ENCODE measurements at regions not wholly inside any gene's neighbourhood (a gene's known extent, or its start where the extent isn't known, plus 50 kb on each side); places are given as distances from the start of the nearest gene placed in this dataset.
A peak's percentile ranks its signal among the peaks of the same experiment; 100 is the strongest.

- TF ChIP-seq, protein P1, sequence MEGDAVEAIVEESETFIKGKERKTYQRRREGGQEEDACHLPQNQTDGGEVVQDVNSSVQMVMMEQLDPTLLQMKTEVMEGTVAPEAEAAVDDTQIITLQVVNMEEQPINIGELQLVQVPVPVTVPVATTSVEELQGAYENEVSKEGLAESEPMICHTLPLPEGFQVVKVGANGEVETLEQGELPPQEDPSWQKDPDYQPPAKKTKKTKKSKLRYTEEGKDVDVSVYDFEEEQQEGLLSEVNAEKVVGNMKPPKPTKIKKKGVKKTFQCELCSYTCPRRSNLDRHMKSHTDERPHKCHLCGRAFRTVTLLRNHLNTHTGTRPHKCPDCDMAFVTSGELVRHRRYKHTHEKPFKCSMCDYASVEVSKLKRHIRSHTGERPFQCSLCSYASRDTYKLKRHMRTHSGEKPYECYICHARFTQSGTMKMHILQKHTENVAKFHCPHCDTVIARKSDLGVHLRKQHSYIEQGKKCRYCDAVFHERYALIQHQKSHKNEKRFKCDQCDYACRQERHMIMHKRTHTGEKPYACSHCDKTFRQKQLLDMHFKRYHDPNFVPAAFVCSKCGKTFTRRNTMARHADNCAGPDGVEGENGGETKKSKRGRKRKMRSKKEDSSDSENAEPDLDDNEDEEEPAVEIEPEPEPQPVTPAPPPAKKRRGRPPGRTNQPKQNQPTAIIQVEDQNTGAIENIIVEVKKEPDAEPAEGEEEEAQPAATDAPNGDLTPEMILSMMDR (IDR thresholded peaks at IDR 0.05; ENCODE audit: insufficient read depth, low read length, missing control alignments) = no peak
- no peak for DNase-seq (ENCODE audit: low read depth, low spot score)
- CTCF ChIA-PET = no interaction called here
- no peak overlapping the region for H3K4me3 ChIP-seq (ENCODE audit: low read depth, low read length)
- POLR2A ChIA-PET = no interaction called here
These were observed 255.3 kb upstream of the UBE2E2 start for GRCh38 chr3:22947851-22948250.

GRCh38 chr3:22951910-22952309 is 251.2 kb upstream of the UBE2E2 start:
- CTCF ChIA-PET = no interaction called here

GRCh38 chr3:22952860-22953259 is 250.3 kb upstream of the UBE2E2 start:
- DNase-seq (ENCODE audit: low read depth, low spot score) = no peak
- TF ChIP-seq, protein P1 (IDR thresholded peaks at IDR 0.05; ENCODE audit: insufficient read depth, low read length, missing control alignments) = no peak
- H3K4me3 ChIP-seq (ENCODE audit: low read depth, low read length) = no peak overlapping the region
- POLR2A ChIA-PET = no interaction called here
- CTCF ChIA-PET = no interaction called here

More at GRCh38 chr3:22951910-22952309, 251.2 kb upstream of the UBE2E2 start:
- H3K4me3 ChIP-seq (ENCODE audit: low read depth, low read length) = no peak overlapping the region
- POLR2A ChIA-PET = no interaction called here
- TF ChIP-seq, protein P1 (IDR thresholded peaks at IDR 0.05; ENCODE audit: insufficient read depth, low read length, missing control alignments) = no peak
- no peak for DNase-seq (ENCODE audit: low read depth, low spot score)

DNA sequence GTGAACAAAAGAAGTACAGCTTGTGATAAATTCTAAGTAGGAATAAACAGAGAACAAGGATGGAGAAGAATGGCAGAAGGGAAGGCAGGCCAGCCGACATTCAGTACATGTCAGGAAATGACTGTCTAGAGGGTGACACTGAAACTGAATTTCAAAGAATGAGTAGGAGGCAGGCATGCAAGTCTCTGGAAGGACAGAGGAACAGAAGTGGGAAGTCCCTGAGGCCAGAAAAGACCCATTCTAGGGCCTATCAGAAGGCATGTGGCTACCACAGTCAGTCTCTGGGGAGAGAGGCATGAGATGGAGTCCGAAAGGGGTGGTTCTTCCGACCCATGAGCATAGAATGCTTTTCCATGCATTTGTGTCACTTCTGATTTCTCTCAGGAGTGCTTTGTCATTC is 243.5 kb upstream of the UBE2E2 start:
- no peak for DNase-seq (ENCODE audit: low read depth, low spot score)
- CTCF ChIA-PET = no interaction called here
- TF ChIP-seq, protein P1 (IDR thresholded peaks at IDR 0.05; ENCODE audit: insufficient read depth, low read length, missing control alignments) = no peak
- H3K4me3 ChIP-seq (ENCODE audit: low read depth, low read length) = no peak overlapping the region
- POLR2A ChIA-PET = no interaction called here

- TF ChIP-seq, protein P1 (IDR thresholded peaks at IDR 0.05; ENCODE audit: insufficient read depth, low read length, missing control alignments) = peak; percentile 46
- ChIA-PET POLR2A (interaction anchor here (0.7 kb wide), 1 partner anchor 67 kb away, joined by 3 read pairs; no protein-coding TSS in a partner anchor), CTCF (interaction anchor here (0.6 to 1.1 kb wide), 3 partner anchors 40 to 871 kb away, joined by 3 to 4 read pairs (median 3); no protein-coding TSS in a partner anchor)
- no peak overlapping the region for H3K4me3 ChIP-seq (ENCODE audit: low read depth, low read length)
- DNase-seq (ENCODE audit: low read depth, low spot score) = no peak
These were observed 242.8 kb upstream of the UBE2E2 start for GRCh38 chr3:22960105-22960984.

GRCh38 chr3:22962244-22962643 is 240.9 kb upstream of the UBE2E2 start:
- POLR2A ChIA-PET = no interaction called here
- no peak overlapping the region for H3K4me3 ChIP-seq (ENCODE audit: low read depth, low read length)
- no peak for DNase-seq (ENCODE audit: low read depth, low spot score)
- TF ChIP-seq, protein P1 (IDR thresholded peaks at IDR 0.05; ENCODE audit: insufficient read depth, low read length, missing control alignments) = no peak
- CTCF ChIA-PET = interaction anchor here (1.7 kb wide), 1 partner anchor 17 kb away, joined by 3 read pairs; no protein-coding TSS in a partner anchor
